ENCODE measurements at regions not wholly inside any gene's neighbourhood (a gene's known extent, or its start where the extent isn't known, plus 50 kb on each side); places are given as distances from the start of the nearest gene placed in this dataset.

DNA sequence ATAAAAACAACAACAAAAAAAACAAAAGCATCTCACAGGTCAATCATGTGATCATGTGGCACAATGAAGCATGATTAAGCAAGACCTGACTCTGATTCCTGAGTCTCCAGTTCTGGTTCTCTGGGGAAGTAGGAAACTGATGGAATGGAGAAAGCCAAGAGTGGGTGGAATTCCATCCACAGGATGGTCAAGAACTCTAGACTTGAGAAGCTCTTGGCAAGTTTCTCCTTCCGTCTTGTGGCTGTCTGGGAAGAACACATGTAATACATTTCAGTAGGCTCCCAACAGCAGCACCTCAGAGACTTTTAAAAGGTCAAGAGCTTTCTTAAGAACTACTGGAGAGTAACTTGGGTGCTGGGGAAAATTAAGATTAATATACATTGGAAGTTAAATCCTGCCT, 78.6 kb upstream of the TSHZ3 start:
- TF ChIP-seq EP300 (IDR thresholded peaks at IDR 0.05) = no peak
- TF ChIP-seq, protein P1, sequence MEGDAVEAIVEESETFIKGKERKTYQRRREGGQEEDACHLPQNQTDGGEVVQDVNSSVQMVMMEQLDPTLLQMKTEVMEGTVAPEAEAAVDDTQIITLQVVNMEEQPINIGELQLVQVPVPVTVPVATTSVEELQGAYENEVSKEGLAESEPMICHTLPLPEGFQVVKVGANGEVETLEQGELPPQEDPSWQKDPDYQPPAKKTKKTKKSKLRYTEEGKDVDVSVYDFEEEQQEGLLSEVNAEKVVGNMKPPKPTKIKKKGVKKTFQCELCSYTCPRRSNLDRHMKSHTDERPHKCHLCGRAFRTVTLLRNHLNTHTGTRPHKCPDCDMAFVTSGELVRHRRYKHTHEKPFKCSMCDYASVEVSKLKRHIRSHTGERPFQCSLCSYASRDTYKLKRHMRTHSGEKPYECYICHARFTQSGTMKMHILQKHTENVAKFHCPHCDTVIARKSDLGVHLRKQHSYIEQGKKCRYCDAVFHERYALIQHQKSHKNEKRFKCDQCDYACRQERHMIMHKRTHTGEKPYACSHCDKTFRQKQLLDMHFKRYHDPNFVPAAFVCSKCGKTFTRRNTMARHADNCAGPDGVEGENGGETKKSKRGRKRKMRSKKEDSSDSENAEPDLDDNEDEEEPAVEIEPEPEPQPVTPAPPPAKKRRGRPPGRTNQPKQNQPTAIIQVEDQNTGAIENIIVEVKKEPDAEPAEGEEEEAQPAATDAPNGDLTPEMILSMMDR (IDR thresholded peaks at IDR 0.05) = no peak
- TF ChIP-seq POLR2A (IDR thresholded peaks at IDR 0.05) = no peak
- no peak for TF ChIP-seq POLR2AphosphoS5 (IDR thresholded peaks at IDR 0.05)

Measured in gastroesophageal sphincter (tissue), 3 donors.